Stimulated activated naive B cell treated with anti-CD40 and anti-IgM and Interleukin-4, amounts not matched to agents 10 μg/mL and 1 μg/mL and 100 μg/mL, for 72 hours (primary cell): ENCODE measurements at regions not wholly inside any gene's neighbourhood (a gene's known extent, or its start where the extent isn't known, plus 50 kb on each side); places are given as distances from the start of the nearest gene placed in this dataset.
"Not testable (repeated sequence)": the region's sequence is repeated elsewhere in the genome, so short reads cannot be mapped to it uniquely, and the experiment has no call there.

Source experiments
- ATAC-seq, 2 donors: fragments of 150-1000 bp; cut with Tn5 transposase; replicated peaks; 2 replicates each; pipeline ENCODE4 v1.10.0; 2021; ENCODE audit warnings: moderate library complexity in 1 of 2
- DNase-seq: peaks from one replicate; pipeline ENCODE4 v3.0.0; 2021
- H3K27ac Mint-ChIP-seq: one replicate; pipeline ENCODE4 v1.8.0; 2022; ENCODE audit warnings: mild to moderate bottlenecking, mixed read lengths
- H3K27me3 Mint-ChIP-seq, 2 donors: one replicate each; pipeline ENCODE4 v1.8.0; 2022; ENCODE audit warnings: mixed read lengths in 2 of 2
- H3K36me3 Mint-ChIP-seq, 2 donors: one replicate each; pipeline ENCODE4 v1.8.0; 2022; ENCODE audit warnings: mixed read lengths in 2 of 2, mild to moderate bottlenecking in 1 of 2
- H3K4me1 Mint-ChIP-seq, 2 donors: one replicate each; pipeline ENCODE4 v1.8.0; 2022; ENCODE audit warnings: mixed read lengths in 2 of 2, mild to moderate bottlenecking in 1 of 2
- H3K4me3 Mint-ChIP-seq, 2 donors: one replicate each; pipeline ENCODE4 v1.8.0; 2022; ENCODE audit warnings: mild to moderate bottlenecking in 2 of 2, mixed read lengths in 2 of 2, moderate library complexity in 1 of 2
- H3K9me3 Mint-ChIP-seq, 2 donors: one replicate each; pipeline ENCODE4 v1.8.0; 2022; ENCODE audit warnings: mixed read lengths in 2 of 2, mild to moderate bottlenecking in 1 of 2

GRCh38 chr13:108060111-108060510, 155.2 kb downstream of the LIG4 start:
- Mint-ChIP-seq H3K9me3 (peaks cover 12 to 16% of the 10 kb centered on the region in 2 donors), H3K4me3 (no peak overlapping the region), H3K27ac (no peak overlapping the region), H3K36me3 (no peaks in the 10 kb centered on the region), H3K4me1 (no peaks in the 10 kb centered on the region), H3K27me3 (no peaks in the 10 kb centered on the region)
- ATAC-seq (no peak), DNase-seq (no peak)

- Mint-ChIP-seq H3K36me3 (no peaks in the 10 kb centered on the region), H3K9me3 (peaks cover 2 to 4% of the 10 kb centered on the region in 2 donors), H3K27me3 (no peaks in the 10 kb centered on the region), H3K27ac (no peak overlapping the region), H3K4me3 (no peak overlapping the region), H3K4me1 (no peaks in the 10 kb centered on the region)
- no peak for ATAC-seq
- DNase-seq, result no peak
These were observed 159.1 kb downstream of the LIG4 start for GRCh38 chr13:108056278-108056677.

GRCh38 chr13:108049211-108049610, 166.1 kb downstream of the LIG4 start:
- H3K9me3 Mint-ChIP-seq, result peaks cover 0 to 2% of the 10 kb centered on the region in 2 donors
- H3K4me3 Mint-ChIP-seq, result no peak overlapping the region
- DNase-seq (no peak), ATAC-seq (no peak)
- no peak overlapping the region for H3K27ac Mint-ChIP-seq
- no peaks in the 10 kb centered on the region for H3K27me3 Mint-ChIP-seq
- H3K36me3 Mint-ChIP-seq, result no peaks in the 10 kb centered on the region
- H3K4me1 Mint-ChIP-seq, result no peaks in the 10 kb centered on the region

GRCh38 chr13:108044954-108045353, 170.4 kb downstream of the LIG4 start:
- DNase-seq (no peak), ATAC-seq (no peak)
- H3K9me3 Mint-ChIP-seq, result no peaks in the 10 kb centered on the region
- no peaks in the 10 kb centered on the region for H3K36me3 Mint-ChIP-seq
- H3K4me3 Mint-ChIP-seq, result no peak overlapping the region
- no peaks in the 10 kb centered on the region for H3K27me3 Mint-ChIP-seq
- H3K27ac Mint-ChIP-seq, result no peak overlapping the region
- no peaks in the 10 kb centered on the region for H3K4me1 Mint-ChIP-seq

GRCh38 chr13:108042866-108043265, 172.5 kb downstream of the LIG4 start:
- not testable (repeated sequence) for H3K27ac Mint-ChIP-seq, H3K27me3 Mint-ChIP-seq, DNase-seq, H3K4me1 Mint-ChIP-seq, ATAC-seq, H3K4me3 Mint-ChIP-seq, H3K36me3 Mint-ChIP-seq, H3K9me3 Mint-ChIP-seq

GRCh38 chr13:108037348-108037747, 178.0 kb downstream of the LIG4 start:
- no peaks in the 10 kb centered on the region for H3K36me3 Mint-ChIP-seq
- DNase-seq (no peak), ATAC-seq (peak in 1 of 2 donors; percentile 23)
- no peak overlapping the region for H3K4me3 Mint-ChIP-seq
- no peak overlapping the region for H3K27ac Mint-ChIP-seq
- H3K27me3 Mint-ChIP-seq, result no peaks in the 10 kb centered on the region
- peaks cover 0 to 2% of the 10 kb centered on the region in 2 donors for H3K9me3 Mint-ChIP-seq
- H3K4me1 Mint-ChIP-seq, result no peaks in the 10 kb centered on the region

- no peaks in the 10 kb centered on the region for H3K4me1 Mint-ChIP-seq
- H3K4me3 Mint-ChIP-seq, result no peak overlapping the region
- no peak for DNase-seq
- H3K36me3 Mint-ChIP-seq, result no peaks in the 10 kb centered on the region
- H3K27ac Mint-ChIP-seq, result no peak overlapping the region
- no peak for ATAC-seq
- no peaks in the 10 kb centered on the region for H3K27me3 Mint-ChIP-seq
- peaks cover 0 to 2% of the 10 kb centered on the region in 2 donors for H3K9me3 Mint-ChIP-seq
These were observed 178.9 kb downstream of the LIG4 start for GRCh38 chr13:108036411-108036932.

- Mint-ChIP-seq H3K4me3 (no peak overlapping the region), H3K27ac (no peak overlapping the region), H3K9me3 (peaks cover 0 to 2% of the 10 kb centered on the region in 2 donors), H3K4me1 (no peaks in the 10 kb centered on the region), H3K27me3 (no peaks in the 10 kb centered on the region), H3K36me3 (no peaks in the 10 kb centered on the region)
- ATAC-seq (no peak), DNase-seq (no peak)
These were observed 180.4 kb downstream of the LIG4 start for GRCh38 chr13:108034909-108035410.

GRCh38 chr13:108033800-108034707, 181.3 kb downstream of the LIG4 start:
- Mint-ChIP-seq H3K4me3 (no peak overlapping the region), H3K27me3 (no peaks in the 10 kb centered on the region), H3K9me3 (peaks cover 2 to 6% of the 10 kb centered on the region in 2 donors), H3K4me1 (no peaks in the 10 kb centered on the region), H3K27ac (no peak overlapping the region), H3K36me3 (no peaks in the 10 kb centered on the region)
- DNase-seq (no peak), ATAC-seq (no peak)

- ATAC-seq (no peak), DNase-seq (no peak)
- no peaks in the 10 kb centered on the region for H3K4me1 Mint-ChIP-seq
- no peaks in the 10 kb centered on the region for H3K36me3 Mint-ChIP-seq
- peaks cover 2 to 7% of the 10 kb centered on the region in 2 donors for H3K9me3 Mint-ChIP-seq
- H3K27me3 Mint-ChIP-seq, result no peaks in the 10 kb centered on the region
- H3K27ac Mint-ChIP-seq, result no peak overlapping the region
- no peak overlapping the region for H3K4me3 Mint-ChIP-seq
These were observed 183.5 kb downstream of the LIG4 start for GRCh38 chr13:108031865-108032264.

GRCh38 chr13:108030769-108031168, 184.6 kb downstream of the LIG4 start:
- ATAC-seq, result no peak
- peaks cover 0 to 7% of the 10 kb centered on the region in 2 donors for H3K9me3 Mint-ChIP-seq

GRCh38 chr13:108026680-108027410, 188.5 kb downstream of the LIG4 start:
- H3K4me1 Mint-ChIP-seq, result no peaks in the 10 kb centered on the region
- ATAC-seq (no peak), DNase-seq (no peak)
- no peak overlapping the region for H3K27ac Mint-ChIP-seq
- no peaks in the 10 kb centered on the region for H3K36me3 Mint-ChIP-seq
- peaks cover 0 to 7% of the 10 kb centered on the region in 2 donors for H3K9me3 Mint-ChIP-seq
- H3K27me3 Mint-ChIP-seq, result no peaks in the 10 kb centered on the region
- H3K4me3 Mint-ChIP-seq, result no peak overlapping the region

More at GRCh38 chr13:108030769-108031168, 184.6 kb downstream of the LIG4 start:
- no peaks in the 10 kb centered on the region for H3K27me3 Mint-ChIP-seq
- H3K4me1 Mint-ChIP-seq, result no peaks in the 10 kb centered on the region
- no peak overlapping the region for H3K4me3 Mint-ChIP-seq
- H3K36me3 Mint-ChIP-seq, result no peaks in the 10 kb centered on the region
- no peak for DNase-seq
- no peak overlapping the region for H3K27ac Mint-ChIP-seq

GRCh38 chr13:108020027-108020426, 195.3 kb downstream of the LIG4 start:
- no peaks in the 10 kb centered on the region for H3K27me3 Mint-ChIP-seq
- H3K9me3 Mint-ChIP-seq, result peaks cover 9 to 14% of the 10 kb centered on the region in 2 donors
- H3K4me1 Mint-ChIP-seq, result no peaks in the 10 kb centered on the region
- H3K4me3 Mint-ChIP-seq, result no peak overlapping the region
- DNase-seq, result no peak
- ATAC-seq, result no peak
- peaks cover 0 to 3% of the 10 kb centered on the region in 2 donors for H3K36me3 Mint-ChIP-seq
- no peak overlapping the region for H3K27ac Mint-ChIP-seq

- H3K4me3 Mint-ChIP-seq, result no peak overlapping the region
- no peaks in the 10 kb centered on the region for H3K4me1 Mint-ChIP-seq
- H3K36me3 Mint-ChIP-seq, result peaks cover 0 to 3% of the 10 kb centered on the region in 2 donors
These were observed 196.9 kb downstream of the LIG4 start for GRCh38 chr13:108018371-108018870.

More at GRCh38 chr13:108018371-108018870, 196.9 kb downstream of the LIG4 start:
- Mint-ChIP-seq H3K9me3 (peaks cover 13 to 16% of the 10 kb centered on the region in 2 donors), H3K27me3 (no peaks in the 10 kb centered on the region), H3K27ac (no peak overlapping the region)
- ATAC-seq, result no peak
- DNase-seq, result no peak
